GM23338 (cell line): ENCODE measurements at regions not wholly inside any gene's neighbourhood (a gene's known extent, or its start where the extent isn't known, plus 50 kb on each side); places are given as distances from the start of the nearest gene placed in this dataset.

Source experiments
- EZH2phosphoT487 ChIP-seq: fragments of 200-600 bp; sonication (generic); IDR thresholded peaks from one replicate; pipeline ENCODE4 v1.8.1; 2018; ENCODE audit warnings: antibody characterized with exemption; ENCODE audit not compliant: unreplicated experiment
- POLR2AphosphoS5 ChIP-seq: IDR thresholded peaks from 2 replicates; pipeline ENCODE4 v1.6.1; 2016; ENCODE audit warnings: antibody characterized with exemption, low read depth
- TF ChIP-seq, protein P1 (sequence below), 2 experiments: fragments of 200-600 bp in 1 of 2; sonication (generic) in 1 of 2; conservative IDR thresholded peaks; 2 replicates each; pipeline versions ENCODE4 v1.5.1 to v1.6.1; 2016 to 2017; ENCODE audit warnings: antibody characterized with exemption in 2 of 2, low read depth in 2 of 2, mild to moderate bottlenecking in 2 of 2, moderate library complexity in 1 of 2
- TF ChIP-seq, protein P2 (sequence below): IDR thresholded peaks from 2 replicates; pipeline ENCODE4 v1.6.1; 2016; ENCODE audit warnings: antibody characterized with exemption

DNA sequence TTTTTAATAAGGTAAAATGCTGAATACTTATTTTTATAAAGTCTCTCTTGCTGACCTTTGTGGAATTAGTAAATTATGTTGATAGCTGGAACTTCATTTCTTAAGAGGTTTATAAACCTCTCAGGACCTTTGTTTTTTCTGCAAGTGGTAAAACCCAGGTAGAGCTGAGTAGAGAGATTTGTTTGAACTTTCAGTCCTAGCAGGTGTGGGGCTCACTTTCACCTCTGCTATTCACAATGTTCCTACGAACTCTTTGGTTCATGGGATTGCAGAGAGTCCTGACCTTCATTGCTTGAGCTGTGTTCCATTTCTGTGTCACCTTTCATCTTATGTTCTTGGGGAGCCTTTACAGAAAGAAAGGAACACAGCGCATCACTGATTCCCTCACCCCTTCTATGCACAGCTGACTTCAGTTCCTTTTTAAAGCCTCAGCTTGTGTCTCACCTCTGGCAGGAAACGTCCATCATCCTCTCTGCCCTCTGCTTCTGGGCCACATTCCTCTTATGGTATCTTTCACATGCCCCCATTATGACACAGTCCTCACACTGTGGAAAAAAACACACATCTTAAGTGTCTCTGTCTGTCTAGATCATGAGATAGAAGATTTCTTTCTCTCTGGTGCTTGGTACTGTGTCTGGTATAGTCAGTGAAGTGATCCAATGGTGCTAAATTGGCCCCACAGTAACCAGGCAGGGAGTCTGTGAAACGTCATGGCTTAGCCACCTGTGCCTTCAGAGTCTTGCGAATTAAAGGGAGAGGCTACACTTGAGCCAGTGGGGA lies 262.5 kb upstream of the B3GALT2 start:
- TF ChIP-seq, protein P1, sequence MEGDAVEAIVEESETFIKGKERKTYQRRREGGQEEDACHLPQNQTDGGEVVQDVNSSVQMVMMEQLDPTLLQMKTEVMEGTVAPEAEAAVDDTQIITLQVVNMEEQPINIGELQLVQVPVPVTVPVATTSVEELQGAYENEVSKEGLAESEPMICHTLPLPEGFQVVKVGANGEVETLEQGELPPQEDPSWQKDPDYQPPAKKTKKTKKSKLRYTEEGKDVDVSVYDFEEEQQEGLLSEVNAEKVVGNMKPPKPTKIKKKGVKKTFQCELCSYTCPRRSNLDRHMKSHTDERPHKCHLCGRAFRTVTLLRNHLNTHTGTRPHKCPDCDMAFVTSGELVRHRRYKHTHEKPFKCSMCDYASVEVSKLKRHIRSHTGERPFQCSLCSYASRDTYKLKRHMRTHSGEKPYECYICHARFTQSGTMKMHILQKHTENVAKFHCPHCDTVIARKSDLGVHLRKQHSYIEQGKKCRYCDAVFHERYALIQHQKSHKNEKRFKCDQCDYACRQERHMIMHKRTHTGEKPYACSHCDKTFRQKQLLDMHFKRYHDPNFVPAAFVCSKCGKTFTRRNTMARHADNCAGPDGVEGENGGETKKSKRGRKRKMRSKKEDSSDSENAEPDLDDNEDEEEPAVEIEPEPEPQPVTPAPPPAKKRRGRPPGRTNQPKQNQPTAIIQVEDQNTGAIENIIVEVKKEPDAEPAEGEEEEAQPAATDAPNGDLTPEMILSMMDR (conservative IDR thresholded peaks at IDR 0.05; ENCODE audit: low read depth in 2 of 2) = no peak
- TF ChIP-seq POLR2AphosphoS5 (no peak), EZH2phosphoT487 (no peak)
- TF ChIP-seq, protein P2, sequence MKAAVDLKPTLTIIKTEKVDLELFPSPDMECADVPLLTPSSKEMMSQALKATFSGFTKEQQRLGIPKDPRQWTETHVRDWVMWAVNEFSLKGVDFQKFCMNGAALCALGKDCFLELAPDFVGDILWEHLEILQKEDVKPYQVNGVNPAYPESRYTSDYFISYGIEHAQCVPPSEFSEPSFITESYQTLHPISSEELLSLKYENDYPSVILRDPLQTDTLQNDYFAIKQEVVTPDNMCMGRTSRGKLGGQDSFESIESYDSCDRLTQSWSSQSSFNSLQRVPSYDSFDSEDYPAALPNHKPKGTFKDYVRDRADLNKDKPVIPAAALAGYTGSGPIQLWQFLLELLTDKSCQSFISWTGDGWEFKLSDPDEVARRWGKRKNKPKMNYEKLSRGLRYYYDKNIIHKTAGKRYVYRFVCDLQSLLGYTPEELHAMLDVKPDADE = no peak
